NCI-H1436 treated with DMSO at 0.1 percent for 48 hours (cell line): ENCODE measurements at regions not wholly inside any gene's neighbourhood (a gene's known extent, or its start where the extent isn't known, plus 50 kb on each side); places are given as distances from the start of the nearest gene placed in this dataset.
"Not testable (repeated sequence)": the region's sequence is repeated elsewhere in the genome, so short reads cannot be mapped to it uniquely, and the experiment has no call there.

Experiments used
- DNase-seq: peaks from one replicate; lab custom pipeline; 2025; lab: John Stamatoyannopoulos, UW

DNA sequence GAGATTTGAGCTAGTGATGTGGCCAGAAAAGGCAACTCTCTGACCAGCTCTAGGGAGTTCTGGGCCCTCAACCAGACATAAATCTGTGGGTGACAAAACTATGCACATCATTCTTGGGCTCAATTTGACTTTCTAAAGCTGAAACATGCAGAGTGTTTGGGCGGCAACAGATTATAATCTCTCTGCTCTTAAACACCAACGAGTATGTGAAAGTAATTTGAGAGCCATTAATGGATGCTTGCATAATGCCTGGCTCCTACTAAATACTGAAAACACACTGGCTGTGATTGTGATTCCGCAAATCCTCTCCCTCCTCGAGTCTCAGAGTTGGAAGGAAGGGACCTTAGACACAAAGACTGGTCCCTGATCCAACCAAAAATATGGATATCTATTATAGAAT, 186.7 kb downstream of the UACA start:
- DNase-seq, result no peak

GRCh38 chr15:70576276-70576675, 187.1 kb downstream of the UACA start:
- DNase-seq, result no peak

- DNase-seq, result no peak
Measured at GRCh38 chr15:70575231-70576226, 187.8 kb downstream of the UACA start.

- not testable (repeated sequence) for DNase-seq
Measured at GRCh38 chr15:70574325-70574724, 189.0 kb downstream of the UACA start.

DNA sequence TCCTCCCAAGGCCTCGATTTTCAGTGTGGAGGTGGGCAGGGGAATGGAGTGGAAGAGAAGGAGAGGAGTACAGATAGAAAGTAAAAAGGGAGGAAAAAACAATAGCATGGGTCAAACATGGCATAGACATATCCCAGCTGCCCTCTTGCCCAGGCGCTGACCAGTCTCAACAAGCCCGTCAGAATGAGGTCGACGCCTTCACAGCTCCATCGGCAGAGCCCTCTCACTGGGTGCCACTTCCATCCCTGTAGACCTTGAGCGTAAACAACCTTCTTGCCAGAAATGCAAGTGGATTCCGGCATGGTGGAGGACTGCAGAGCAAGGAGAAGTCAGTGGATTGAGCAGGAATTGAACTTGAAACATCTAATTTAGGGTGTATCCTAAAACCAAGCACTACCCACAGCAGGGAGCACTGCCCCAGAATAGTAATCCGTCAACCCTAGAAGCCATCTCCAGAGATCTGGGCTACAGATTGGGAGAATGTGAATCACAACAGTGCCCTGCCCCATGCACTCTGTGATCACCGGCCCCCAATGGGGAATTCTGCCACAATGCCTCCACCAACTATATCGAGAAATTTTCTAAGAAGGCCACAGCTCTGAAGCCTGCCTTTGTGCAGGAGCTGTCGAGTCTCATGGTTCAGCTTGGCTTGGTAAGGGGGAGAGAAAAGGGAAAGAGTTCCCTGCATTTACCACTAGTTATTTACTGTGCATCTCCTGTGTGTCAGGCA, 190.1 kb downstream of the UACA start:
- no peak for DNase-seq

DNA sequence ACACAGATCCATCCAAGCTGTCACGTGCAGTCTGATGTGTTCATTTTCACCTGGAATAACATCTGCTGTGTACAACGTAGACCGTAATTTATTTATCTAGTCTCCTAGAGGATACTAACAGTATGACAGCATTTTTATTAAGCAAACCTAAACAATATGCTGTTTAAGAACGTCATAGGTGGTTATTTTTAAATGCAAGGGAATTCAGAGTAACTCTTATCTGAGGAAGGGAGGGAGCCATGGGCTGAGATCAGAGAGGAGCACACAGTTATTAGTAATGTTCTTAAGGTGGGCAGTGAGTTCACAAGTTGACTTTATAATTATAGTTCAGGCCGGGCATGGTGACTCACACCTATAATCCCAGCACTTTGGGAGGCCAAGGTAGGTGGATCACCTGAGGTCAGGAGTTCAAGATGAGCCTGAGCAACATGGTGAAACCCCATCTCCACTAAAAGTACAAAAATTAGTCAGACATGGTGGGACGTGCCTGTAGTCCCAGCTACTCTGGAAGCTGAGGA, 193.6 kb downstream of the UACA start:
- no peak for DNase-seq

GRCh38 chr15:70569091-70569713, 194.2 kb downstream of the UACA start:
- no peak for DNase-seq

DNA sequence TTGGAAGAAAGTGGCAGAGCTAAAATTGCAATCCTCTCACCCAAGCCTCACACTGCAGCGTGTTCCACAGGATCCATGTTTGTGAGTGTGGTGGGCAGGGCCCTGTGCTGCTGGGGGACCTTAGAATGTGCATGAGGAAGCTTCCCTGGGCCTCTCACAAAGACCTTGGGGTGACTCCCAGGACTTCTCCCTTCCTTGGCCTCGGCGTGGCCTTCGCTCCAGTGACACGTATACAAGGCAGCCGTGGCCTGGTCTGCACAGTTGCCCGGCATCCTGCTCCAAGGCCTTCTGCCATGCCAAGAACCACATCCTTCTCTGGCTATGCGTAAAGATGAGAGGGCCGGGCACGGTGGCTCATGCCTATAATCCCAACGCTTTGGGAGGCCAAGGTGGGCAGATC, 196.4 kb downstream of the UACA start:
- no peak for DNase-seq

GRCh38 chr15:70566047-70566835, 197.1 kb downstream of the UACA start:
- DNase-seq, result no peak

GRCh38 chr15:70563561-70564095, 199.7 kb downstream of the UACA start:
- no peak for DNase-seq

DNA sequence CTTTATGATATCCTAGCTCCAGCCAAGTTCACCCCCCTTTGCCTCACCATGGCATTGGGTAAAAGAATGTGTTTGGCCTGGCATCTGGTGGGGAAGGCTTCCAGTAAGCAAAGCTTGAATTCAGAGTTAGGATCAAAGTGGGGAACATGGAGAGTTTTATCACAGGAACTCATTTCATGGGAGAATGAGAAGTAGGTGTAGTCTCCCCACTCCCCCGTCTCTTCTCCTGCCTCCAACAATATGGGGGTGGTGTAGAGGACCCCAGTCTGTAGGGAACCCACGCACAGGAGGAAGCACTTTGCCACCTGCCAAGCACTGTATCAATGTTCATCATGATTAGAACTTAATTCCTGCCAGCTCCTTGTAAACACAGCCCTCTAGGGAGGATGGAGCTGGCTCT, 200.5 kb downstream of the UACA start:
- no peak for DNase-seq

GRCh38 chr15:70561885-70562284, 201.5 kb downstream of the UACA start:
- DNase-seq, result no peak

DNA sequence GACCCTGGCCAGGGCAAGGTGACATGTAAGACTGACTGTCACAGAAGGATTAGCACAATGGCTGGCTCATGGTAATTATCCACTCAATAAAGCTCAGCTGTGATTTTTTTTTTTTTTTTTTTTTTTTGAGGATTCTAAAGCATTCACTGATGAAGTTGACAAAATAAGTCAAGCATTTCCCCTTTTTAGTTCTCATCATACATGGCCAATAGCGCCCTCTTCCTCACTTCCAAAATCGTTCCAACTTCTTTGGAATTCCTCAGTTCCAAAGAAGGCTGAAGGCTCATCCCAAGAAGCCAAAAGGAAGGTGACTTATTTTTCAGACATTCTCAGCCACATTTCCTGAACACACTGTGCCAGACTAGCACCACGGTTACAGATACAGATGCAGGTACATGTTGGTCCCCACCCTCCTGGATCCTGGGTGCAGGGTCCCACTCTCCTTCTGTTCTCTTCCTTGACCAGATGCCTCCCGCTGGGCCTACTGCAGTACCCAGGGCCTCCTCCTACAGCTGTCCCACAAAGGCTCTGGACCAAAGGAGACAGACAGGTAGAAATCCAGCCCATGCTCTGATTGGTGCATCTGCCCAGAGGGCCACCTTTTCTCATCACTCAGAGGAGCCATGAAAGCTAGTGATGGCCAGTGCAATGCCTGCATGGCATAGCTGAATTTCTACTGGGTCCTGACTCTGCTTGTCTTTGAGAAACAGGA, 202.6 kb downstream of the UACA start:
- no peak for DNase-seq

DNA sequence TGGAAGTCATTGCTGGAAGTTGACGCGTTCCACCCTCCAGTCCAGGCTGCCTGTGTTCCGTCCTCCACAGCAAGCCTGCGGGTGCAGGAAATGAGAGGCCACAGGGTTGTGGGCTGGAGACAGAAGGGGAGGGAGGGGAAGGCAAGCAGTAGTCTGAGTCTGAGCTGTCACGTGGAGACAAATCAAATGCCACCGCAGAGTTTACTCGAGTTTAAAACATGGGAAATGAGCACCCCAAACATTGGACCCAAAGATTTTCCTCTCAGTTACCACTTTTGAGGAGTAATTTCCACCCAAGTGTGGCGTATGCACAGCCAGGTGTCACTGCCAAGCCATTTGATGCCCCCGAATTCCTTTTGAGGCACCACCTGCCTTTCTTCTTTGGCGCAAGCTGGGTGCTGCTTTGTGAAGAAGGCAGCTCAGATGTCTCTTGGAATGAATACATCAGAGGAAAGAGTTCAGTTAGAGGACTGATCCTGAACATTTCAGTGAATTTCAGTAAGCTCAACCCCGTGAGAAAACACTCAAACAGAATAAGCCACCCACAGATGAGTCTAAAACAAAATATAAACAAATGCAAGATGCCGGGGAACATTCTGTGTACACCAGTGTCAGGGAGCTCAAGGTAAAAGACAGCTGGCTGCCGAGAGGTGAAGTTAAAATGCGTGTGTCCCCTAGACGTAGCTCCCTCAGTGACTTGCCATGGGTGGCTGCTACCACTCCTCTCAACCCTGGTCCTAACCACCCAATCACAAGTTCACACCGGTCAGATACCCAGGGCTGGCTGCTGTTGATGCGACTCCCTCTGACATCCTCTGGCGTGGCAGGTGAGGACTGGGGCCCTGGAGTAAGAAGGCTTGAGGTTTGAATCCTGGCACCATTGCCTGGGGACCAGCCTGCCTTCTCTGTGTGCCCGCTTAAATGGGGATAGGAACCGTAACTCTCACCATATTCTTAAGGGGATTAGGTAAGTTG, 203.8 kb downstream of the UACA start:
- no peak for DNase-seq

DNA sequence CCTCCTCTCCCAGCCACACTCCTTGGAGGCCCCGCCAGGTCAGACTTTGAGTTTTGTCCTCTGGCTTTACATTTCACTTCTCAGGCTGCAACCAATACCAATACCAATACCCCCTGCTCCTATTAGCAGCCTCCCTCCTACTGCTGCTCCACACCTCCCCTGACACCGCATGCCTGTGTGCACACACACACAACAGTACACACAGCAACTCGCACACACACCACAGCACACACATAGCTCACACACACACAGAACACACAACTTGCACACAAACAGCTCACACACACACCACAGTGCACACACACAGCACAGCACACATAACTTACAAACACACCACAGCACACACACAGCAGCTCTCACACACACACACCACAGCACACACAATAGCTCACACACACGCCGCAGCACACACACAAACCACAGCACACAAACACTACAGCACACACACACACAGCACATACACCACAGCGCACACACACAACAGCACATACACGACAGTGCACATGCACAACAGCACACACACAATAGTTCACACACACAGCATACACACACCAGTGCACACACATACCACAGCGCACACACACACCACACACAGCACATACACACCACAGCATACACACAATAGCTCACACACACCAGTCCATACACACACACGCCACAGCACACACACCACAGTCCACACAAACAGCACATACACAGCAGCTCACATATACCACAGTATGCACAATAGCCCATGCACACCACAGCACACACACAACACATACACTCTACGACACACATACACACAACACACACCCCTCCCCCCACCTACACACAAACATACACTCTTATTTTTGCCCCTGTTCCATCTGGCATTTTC, 204.7 kb downstream of the UACA start:
- no peak for DNase-seq

- DNase-seq, result no peak
Measured at GRCh38 chr15:70557521-70558258, 205.7 kb downstream of the UACA start.

GRCh38 chr15:70556779-70557178, 206.6 kb downstream of the UACA start:
- DNase-seq, result no peak
